HG02623 (cell line): ENCODE measurements at regions not wholly inside any gene's neighbourhood (a gene's known extent, or its start where the extent isn't known, plus 50 kb on each side); places are given as distances from the start of the nearest gene placed in this dataset.
"Not testable (repeated sequence)": the region's sequence is repeated elsewhere in the genome, so short reads cannot be mapped to it uniquely, and the experiment has no call there.

Source experiments
- ATAC-seq: cut with Tn5 transposase; IDR thresholded peaks from one replicate; pipeline ENCODE4 v1.9.1; 2021; ENCODE audit warnings: moderate library complexity; ENCODE audit not compliant: unreplicated experiment

- no peak for ATAC-seq
Measured at GRCh38 chr2:184174493-184175104, 423.7 kb upstream of the ZNF804A start.

- no peak for ATAC-seq
Measured at GRCh38 chr2:184178229-184178628, 420.1 kb upstream of the ZNF804A start.

DNA sequence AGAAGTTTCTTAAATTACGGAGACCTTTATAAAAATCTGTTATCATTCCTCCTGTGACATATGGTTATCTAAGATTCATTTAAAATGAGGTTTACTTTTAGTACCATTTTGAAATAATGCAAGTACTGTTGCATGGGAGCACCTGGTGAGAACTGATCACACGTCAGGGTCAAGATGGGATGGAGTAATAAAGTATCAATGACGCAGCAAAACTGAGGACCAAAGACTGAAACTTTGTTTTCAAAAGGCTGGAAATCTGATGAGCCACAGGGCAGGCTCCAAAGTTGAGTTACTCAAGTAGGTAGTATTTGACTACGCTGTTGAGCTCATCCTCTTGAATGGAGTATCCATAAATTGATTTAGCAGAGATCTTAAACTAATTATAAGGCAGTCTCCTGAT, 411.9 kb upstream of the ZNF804A start:
- ATAC-seq: no peak

- no peak for ATAC-seq
Measured at GRCh38 chr2:184187421-184187971, 410.8 kb upstream of the ZNF804A start.

- no peak for ATAC-seq
Measured at GRCh38 chr2:184190725-184191124, 407.6 kb upstream of the ZNF804A start.

- ATAC-seq: no peak
Measured at GRCh38 chr2:184192649-184193048, 405.7 kb upstream of the ZNF804A start.

DNA sequence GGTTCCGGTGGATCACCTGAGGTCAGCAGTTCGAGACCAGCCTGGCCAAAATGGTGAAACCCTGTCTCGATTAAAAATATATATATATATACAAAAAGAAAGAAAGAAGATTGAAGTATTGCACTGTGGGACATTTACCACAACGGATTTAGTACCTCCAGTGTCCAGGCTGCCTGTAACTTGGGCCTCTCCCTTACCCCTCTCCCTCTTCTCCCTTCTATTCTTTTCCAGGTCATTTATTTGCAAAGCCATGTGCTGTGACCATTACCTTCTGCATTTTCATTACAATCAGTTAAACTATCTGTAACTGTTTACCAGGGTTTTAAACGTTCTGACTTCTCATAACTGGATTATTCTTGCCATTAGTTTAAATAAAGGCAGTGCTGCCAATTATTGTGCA, 400.9 kb upstream of the ZNF804A start:
- no peak for ATAC-seq

DNA sequence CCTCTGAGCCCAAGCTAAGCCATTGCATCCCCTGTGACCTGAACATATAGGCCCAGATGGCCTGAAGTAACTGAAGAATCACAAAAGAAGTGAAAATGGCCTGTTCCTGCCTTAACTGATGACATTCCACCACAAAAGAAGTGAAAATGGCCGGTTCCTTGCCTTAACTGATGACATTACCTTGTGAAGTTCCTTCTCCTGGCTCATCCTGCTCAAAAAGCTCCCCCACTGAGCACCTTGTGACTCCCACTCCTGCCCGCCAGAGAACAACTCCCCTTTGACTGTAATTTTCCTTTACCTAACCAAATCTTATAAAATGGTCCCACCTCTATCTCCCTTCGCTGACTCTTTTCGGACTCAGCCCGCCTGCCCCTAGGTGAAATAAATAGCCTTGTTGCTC, 399.5 kb upstream of the ZNF804A start:
- ATAC-seq: not testable (repeated sequence)

DNA sequence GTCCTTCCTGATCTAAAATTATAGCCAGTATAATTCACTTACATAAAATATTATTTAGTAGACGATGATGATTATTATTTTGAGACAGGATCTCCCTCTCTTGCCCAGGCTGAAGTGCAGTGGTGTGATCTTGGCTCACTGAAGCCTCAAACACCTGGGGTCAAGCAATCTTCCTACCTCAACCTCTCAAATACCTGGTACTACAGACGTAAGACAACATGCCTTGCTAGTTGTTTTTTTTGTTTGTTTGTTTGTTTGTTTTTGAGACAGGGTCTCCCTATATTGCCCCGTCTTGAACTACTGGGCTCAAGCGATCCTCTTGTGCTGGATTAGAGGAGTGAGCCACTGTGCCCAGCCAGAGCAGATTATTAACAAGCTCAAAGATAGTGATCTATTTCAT, 399.1 kb upstream of the ZNF804A start:
- no peak for ATAC-seq

- ATAC-seq: no peak
Measured at GRCh38 chr2:184201246-184201645, 397.1 kb upstream of the ZNF804A start.

DNA sequence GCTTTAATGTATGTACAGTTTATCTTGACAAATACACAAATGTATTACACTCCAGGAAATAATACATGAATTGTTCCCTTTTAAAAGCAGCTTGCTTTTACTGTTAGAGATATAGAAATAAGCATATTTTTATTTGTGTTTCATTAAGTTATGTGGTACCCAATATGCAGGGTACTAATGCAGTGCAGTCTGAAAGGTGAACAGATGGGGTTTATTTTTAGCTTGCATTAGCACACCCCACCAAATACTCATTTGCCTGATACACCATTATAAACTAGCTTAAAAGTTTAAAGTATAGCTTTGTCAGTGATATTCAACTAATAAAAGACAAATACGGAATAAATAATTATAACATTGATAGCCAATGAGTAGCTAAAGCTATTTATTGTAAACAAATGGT, 394.7 kb upstream of the ZNF804A start:
- ATAC-seq: no peak

GRCh38 chr2:184205048-184205596, 393.2 kb upstream of the ZNF804A start:
- ATAC-seq: no peak

DNA sequence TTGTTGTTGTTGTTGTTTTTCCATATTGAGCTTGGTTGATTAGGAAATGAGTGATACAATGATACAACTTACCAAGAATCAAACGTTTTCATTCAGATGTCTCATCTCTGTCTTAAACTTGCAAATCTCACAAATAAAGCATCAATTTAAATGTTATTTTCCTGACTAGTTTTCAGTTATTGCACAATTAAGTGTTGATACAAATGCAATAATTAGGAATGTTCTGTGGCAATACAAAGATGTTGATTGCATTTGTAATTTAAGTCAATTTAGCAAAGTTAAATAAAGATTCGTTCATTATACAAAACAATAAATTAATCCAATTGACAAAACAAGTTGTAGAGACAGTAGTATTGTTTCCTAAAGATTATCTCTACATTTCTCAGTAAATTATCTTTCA, 392.3 kb upstream of the ZNF804A start:
- no peak for ATAC-seq

DNA sequence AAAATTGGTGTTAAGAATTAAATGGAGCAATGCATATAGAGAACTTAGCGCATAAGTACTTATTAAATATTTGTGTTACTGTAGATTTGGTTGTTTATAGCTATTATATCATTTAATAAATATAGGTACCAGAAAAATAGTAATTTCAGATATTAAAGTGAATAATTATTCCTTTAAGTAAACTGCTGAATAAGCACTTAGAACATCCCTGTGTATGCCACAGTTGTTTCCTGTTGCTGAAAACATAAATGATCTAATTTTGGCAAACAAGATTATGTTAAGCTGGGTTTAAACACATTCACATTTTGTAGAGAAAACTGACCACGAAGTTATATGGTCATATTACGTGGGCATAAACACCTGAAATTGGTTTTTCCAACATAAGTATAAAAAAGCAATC, 388.0 kb upstream of the ZNF804A start:
- ATAC-seq: no peak

DNA sequence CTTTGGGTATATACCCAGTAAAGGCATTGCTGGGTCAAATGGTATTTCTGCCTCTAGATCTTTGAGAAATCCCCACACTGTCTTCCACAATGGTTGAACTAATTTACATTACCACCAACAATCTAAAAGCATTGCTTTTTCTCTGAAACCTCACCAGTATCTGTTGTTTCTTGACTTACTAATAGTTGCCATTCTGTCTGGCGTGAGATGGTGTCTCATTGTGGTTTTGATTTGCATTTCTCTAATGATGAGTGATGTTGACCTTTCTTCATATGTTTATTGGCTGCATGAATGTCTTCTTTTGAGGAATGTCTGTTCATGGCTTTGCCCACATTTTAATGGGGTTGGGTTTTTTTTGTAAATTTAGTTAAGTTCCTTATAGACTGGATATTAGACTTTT, 382.6 kb upstream of the ZNF804A start:
- no peak for ATAC-seq

DNA sequence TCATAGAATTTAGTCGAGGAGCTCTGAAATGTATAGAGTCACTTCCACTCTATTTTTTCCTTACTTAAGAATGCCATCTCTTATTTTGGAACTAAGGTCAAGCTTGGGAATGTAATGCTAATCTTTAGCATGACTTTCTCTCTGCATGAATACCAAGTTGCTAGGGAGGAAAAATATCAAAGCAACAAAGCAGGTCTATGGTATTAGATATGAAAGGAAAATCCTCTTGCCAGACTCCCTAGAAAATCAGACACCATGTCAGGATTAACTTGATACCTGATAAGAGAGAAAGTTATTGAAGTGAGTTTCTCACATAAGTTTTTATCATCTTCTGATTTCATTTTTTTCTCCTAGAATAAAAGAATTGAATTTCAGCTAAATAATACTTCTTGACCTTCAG, 341.7 kb upstream of the ZNF804A start:
- ATAC-seq: no peak

- no peak for ATAC-seq
Measured at GRCh38 chr2:184261331-184261730, 337.0 kb upstream of the ZNF804A start.

- ATAC-seq: no peak
Measured at GRCh38 chr2:184261818-184262217, 336.5 kb upstream of the ZNF804A start.

- no peak for ATAC-seq
Measured at GRCh38 chr2:184268900-184269477, 329.3 kb upstream of the ZNF804A start.

DNA sequence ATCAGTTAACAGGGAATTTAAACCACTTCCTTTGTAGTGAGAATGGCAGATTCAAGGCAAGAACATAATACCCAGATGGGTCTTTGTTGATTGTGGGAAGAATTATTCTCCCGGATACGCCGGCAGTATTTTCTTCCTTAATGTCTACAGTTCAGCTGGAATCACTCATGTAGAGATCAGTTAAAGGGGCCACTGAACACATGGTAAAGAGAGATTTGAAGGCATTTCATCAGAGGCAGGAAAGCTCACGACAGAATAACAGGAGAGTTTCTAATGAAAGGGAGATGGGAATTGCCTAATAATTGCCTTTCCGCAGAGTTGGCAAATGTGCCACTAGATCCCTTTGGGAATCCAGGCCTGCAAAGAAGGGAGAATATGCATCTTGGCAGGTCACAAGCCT, 327.7 kb upstream of the ZNF804A start:
- ATAC-seq: no peak

- no peak for ATAC-seq
Measured at GRCh38 chr2:184272056-184272455, 326.3 kb upstream of the ZNF804A start.

DNA sequence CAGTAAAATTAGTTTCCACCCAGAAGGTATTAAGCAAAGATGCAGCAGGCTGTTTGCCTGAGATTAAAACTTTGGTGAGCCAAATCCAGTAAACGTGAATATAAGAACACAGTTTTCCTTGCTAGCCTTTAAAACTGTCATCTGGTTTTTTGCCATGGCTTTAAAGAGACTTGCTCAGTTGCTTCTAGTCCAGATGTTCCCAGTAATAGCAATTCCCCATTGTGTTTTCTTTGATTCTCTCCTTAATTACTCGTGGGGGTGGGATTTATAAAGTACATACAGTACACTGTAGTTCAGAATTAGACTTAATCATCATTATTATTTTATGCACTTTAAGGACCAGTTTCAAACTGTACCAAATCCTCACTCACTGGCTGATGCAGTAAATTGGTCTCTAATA, 303.5 kb upstream of the ZNF804A start:
- no peak for ATAC-seq

- ATAC-seq: no peak
Measured at GRCh38 chr2:184297085-184297484, 301.2 kb upstream of the ZNF804A start.
